ENCODE measurements at regions not wholly inside any gene's neighbourhood (a gene's known extent, or its start where the extent isn't known, plus 50 kb on each side); places are given as distances from the start of the nearest gene placed in this dataset.

GRCh38 chr1:38716229-38716628 lies 143.3 kb downstream of the RRAGC start:
- no peak for DNase-seq

GRCh38 chr1:38715415-38715814 lies 144.2 kb downstream of the RRAGC start:
- DNase-seq, result no peak

GRCh38 chr1:38712046-38712445 lies 147.5 kb downstream of the RRAGC start:
- DNase-seq, result no peak

GRCh38 chr1:38708701-38709258 lies 150.8 kb downstream of the RRAGC start:
- DNase-seq, result no peak

- DNase-seq, result no peak
These were observed 158.5 kb downstream of the RRAGC start for GRCh38 chr1:38701088-38701487.

GRCh38 chr1:38700077-38700470 lies 159.5 kb downstream of the RRAGC start:
- DNase-seq, result no peak

- DNase-seq, result no peak
These were observed 160.1 kb downstream of the RRAGC start for GRCh38 chr1:38699330-38700076.

GRCh38 chr1:38697387-38697786 lies 162.2 kb downstream of the RRAGC start:
- DNase-seq, result no peak

GRCh38 chr1:38696371-38696770 lies 163.2 kb downstream of the RRAGC start:
- no peak for DNase-seq

GRCh38 chr1:38693759-38694158 lies 165.8 kb downstream of the RRAGC start:
- DNase-seq, result no peak

GRCh38 chr1:38693031-38693430 lies 166.5 kb downstream of the RRAGC start:
- no peak for DNase-seq

GRCh38 chr1:38690790-38691449 lies 168.7 kb downstream of the RRAGC start:
- no peak for DNase-seq

GRCh38 chr1:38686927-38687255 lies 172.7 kb downstream of the RRAGC start:
- no peak for DNase-seq

GRCh38 chr1:38686167-38686926 lies 173.2 kb downstream of the RRAGC start:
- DNase-seq, result no peak

- no peak for DNase-seq
These were observed 174.2 kb downstream of the RRAGC start for GRCh38 chr1:38685388-38685787.

- DNase-seq, result no peak
These were observed 178.6 kb downstream of the RRAGC start for GRCh38 chr1:38680801-38681510.

GRCh38 chr1:38677756-38678155 lies 181.8 kb downstream of the RRAGC start:
- DNase-seq, result no peak

GRCh38 chr1:38677311-38677710 lies 182.3 kb downstream of the RRAGC start:
- no peak for DNase-seq

GRCh38 chr1:38672692-38673091 lies 186.9 kb downstream of the RRAGC start:
- no peak for DNase-seq

GRCh38 chr1:38671221-38671620 lies 188.4 kb downstream of the RRAGC start:
- no peak for DNase-seq

GRCh38 chr1:38670544-38671122 lies 188.9 kb downstream of the RRAGC start:
- no peak for DNase-seq

- DNase-seq, result no peak
These were observed 191.9 kb downstream of the RRAGC start for GRCh38 chr1:38667626-38668025.

GRCh38 chr1:38662126-38662525 lies 197.4 kb downstream of the RRAGC start:
- no peak for DNase-seq

Data from activated effector memory CD4-positive, alpha-beta T cell treated with Interleukin-2 at 50 U/mL for 16 hours (primary cell).